ENCODE measurements at regions not wholly inside any gene's neighbourhood (a gene's known extent, or its start where the extent isn't known, plus 50 kb on each side); places are given as distances from the start of the nearest gene placed in this dataset.

DNA sequence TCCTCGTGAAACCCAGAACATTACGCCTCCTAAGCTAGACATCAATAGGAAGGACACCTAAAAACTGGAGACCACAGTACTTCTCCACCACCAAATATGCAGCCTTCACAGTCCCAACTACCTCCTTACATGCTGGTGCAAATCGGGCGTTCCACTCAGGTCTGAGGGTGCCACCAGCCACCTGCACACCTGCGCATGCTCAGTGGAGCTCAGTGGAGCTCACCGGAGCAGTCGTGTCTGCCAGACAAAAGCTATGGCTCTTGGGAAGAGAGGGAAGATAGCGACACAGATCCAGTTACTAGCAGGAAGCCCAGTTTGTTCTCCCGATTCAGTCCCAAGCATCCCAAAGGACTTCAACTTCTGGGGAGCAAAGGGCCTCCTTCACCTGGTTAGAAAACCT, 237.1 kb downstream of the TSHZ3 start:
- Histone ChIP-seq H3K27me3 (replicated peaks; ENCODE audit: control insufficient read depth, insufficient read depth, low read length) (no peaks in the 10 kb centered on the region), H3K4me3 (replicated peaks; ENCODE audit: low read depth, low read length) (no peak overlapping the region), H3K36me3 (ENCODE audit: control insufficient read depth, insufficient read depth, low read length) (no peaks in the 10 kb centered on the region)
- TF ChIP-seq, protein P1, sequence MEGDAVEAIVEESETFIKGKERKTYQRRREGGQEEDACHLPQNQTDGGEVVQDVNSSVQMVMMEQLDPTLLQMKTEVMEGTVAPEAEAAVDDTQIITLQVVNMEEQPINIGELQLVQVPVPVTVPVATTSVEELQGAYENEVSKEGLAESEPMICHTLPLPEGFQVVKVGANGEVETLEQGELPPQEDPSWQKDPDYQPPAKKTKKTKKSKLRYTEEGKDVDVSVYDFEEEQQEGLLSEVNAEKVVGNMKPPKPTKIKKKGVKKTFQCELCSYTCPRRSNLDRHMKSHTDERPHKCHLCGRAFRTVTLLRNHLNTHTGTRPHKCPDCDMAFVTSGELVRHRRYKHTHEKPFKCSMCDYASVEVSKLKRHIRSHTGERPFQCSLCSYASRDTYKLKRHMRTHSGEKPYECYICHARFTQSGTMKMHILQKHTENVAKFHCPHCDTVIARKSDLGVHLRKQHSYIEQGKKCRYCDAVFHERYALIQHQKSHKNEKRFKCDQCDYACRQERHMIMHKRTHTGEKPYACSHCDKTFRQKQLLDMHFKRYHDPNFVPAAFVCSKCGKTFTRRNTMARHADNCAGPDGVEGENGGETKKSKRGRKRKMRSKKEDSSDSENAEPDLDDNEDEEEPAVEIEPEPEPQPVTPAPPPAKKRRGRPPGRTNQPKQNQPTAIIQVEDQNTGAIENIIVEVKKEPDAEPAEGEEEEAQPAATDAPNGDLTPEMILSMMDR (IDR thresholded peaks at IDR 0.05; ENCODE audit: insufficient read depth, low read length, poor library complexity, severe bottlenecking), result no peak
- no peak for DNase-seq (ENCODE audit: extremely low read depth, insufficient read length)

DNA sequence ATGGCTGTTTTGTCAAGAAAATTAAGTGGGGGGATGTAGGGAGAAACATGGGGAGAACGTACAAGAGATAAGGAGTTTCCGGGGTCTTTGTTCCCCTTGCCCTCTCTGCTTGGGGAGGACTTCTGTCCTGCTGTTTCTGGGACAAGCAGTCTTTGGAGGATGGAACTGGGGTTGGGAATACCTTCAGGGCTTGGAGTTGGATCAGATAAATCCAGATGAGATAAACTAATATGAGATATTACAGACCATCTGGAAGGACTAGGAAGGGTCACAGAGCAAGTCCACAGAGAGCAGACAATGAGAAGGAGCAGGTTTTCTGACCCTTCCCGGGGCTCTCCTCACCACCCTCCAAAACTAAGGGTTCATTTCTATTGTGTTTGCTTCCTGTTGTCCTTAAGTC, 237.5 kb downstream of the TSHZ3 start:
- H3K36me3 ChIP-seq (ENCODE audit: control insufficient read depth, insufficient read depth, low read length), result no peaks in the 10 kb centered on the region
- TF ChIP-seq, protein P1 (IDR thresholded peaks at IDR 0.05; ENCODE audit: insufficient read depth, low read length, poor library complexity, severe bottlenecking), result no peak
- H3K27me3 ChIP-seq (replicated peaks; ENCODE audit: control insufficient read depth, insufficient read depth, low read length), result no peaks in the 10 kb centered on the region
- H3K4me3 ChIP-seq (replicated peaks; ENCODE audit: low read depth, low read length), result no peak overlapping the region
- no peak for DNase-seq (ENCODE audit: extremely low read depth, insufficient read length)

DNA sequence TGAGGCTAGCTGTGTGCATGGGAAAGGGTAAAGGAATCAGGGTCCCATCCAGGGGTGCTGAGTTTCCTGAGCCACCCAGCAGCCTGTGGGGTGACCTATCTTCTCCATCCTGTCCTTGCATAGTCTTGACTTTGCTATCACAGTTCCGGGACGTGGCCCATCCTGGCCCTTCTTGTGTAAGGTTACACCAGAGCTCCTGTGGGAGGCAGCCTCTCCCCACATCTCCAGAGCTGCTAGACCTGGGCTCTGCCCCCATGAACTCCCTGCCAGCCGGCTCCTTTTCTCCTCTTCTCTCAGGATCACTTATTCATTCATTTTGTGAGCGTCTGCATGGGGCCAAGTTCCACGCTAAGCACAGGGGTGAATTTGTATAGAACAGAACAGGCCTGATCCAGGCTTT, 238.9 kb downstream of the TSHZ3 start:
- no peaks in the 10 kb centered on the region for H3K36me3 ChIP-seq (ENCODE audit: control insufficient read depth, insufficient read depth, low read length)
- DNase-seq (ENCODE audit: extremely low read depth, insufficient read length), result no peak
- H3K27me3 ChIP-seq (replicated peaks; ENCODE audit: control insufficient read depth, insufficient read depth, low read length), result no peaks in the 10 kb centered on the region
- TF ChIP-seq, protein P1 (IDR thresholded peaks at IDR 0.05; ENCODE audit: insufficient read depth, low read length, poor library complexity, severe bottlenecking), result no peak
- H3K4me3 ChIP-seq (replicated peaks; ENCODE audit: low read depth, low read length), result no peak overlapping the region

DNA sequence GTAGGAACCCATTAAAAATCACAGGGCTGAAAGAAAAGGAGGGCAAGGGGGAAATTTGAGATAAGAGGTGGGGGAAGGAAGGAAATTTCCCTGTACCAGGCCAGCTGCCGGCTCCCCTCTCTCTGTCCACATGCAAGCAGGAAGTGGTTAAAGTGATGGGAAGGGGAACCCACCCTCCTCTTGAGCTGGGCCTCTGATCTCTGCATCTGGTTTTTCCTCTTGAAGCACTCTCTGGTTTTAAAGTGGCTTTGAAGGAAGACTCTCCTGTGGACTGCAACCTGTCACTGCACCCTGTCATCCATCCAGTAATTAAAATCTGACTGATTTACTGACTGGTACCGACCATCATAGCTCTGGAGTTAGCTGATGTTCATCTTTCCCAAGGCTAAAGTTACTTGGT, 239.6 kb downstream of the TSHZ3 start:
- no peaks in the 10 kb centered on the region for H3K36me3 ChIP-seq (ENCODE audit: control insufficient read depth, insufficient read depth, low read length)
- no peak for DNase-seq (ENCODE audit: extremely low read depth, insufficient read length)
- TF ChIP-seq, protein P1 (IDR thresholded peaks at IDR 0.05; ENCODE audit: insufficient read depth, low read length, poor library complexity, severe bottlenecking), result no peak
- no peak overlapping the region for H3K4me3 ChIP-seq (replicated peaks; ENCODE audit: low read depth, low read length)
- H3K27me3 ChIP-seq (replicated peaks; ENCODE audit: control insufficient read depth, insufficient read depth, low read length), result no peaks in the 10 kb centered on the region

DNA sequence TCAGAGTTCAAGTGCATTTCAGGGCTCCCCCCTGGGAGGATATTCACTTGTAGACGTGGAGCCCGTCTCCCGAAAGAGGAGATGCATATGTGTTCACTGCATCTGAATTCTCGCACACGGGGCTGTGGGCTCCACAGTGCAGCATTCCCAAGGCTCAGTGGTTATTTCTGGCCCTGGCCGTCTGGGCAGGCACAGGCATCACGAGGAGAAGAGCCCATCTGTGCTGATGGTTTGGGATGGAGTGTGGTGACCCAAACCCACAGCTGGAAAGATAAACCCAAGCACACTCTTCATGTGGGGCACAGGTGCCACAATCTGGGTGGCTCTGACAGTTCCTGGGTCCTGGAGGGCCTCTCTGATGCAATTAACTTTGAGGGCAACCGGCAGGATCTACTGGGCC, 242.1 kb downstream of the TSHZ3 start:
- Histone ChIP-seq H3K36me3 (ENCODE audit: control insufficient read depth, insufficient read depth, low read length) (no peaks in the 10 kb centered on the region), H3K27me3 (replicated peaks; ENCODE audit: control insufficient read depth, insufficient read depth, low read length) (no peaks in the 10 kb centered on the region), H3K4me3 (replicated peaks; ENCODE audit: low read depth, low read length) (no peak overlapping the region)
- DNase-seq (ENCODE audit: extremely low read depth, insufficient read length), result no peak
- TF ChIP-seq, protein P1 (IDR thresholded peaks at IDR 0.05; ENCODE audit: insufficient read depth, low read length, poor library complexity, severe bottlenecking), result no peak

DNA sequence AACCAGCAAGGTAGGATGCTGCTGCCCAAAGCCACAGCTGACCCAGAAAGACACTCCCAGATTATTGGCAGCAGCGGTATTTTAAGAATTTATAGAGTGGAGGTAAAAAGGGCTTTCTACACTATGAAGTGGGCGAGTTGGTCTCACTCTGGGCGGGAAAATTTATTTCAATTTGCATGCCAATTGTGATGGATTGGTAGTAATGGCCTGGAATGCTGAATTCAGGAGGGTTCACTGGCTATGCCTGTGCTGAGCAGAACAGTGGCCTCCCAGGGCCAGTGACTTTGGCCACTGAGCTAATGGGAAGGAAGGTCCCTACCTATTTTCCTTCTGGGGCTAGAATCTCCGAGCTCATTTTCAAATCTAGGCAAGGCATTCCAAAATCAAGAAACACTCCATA, 243.5 kb downstream of the TSHZ3 start:
- no peaks in the 10 kb centered on the region for H3K36me3 ChIP-seq (ENCODE audit: control insufficient read depth, insufficient read depth, low read length)
- no peaks in the 10 kb centered on the region for H3K27me3 ChIP-seq (replicated peaks; ENCODE audit: control insufficient read depth, insufficient read depth, low read length)
- no peak overlapping the region for H3K4me3 ChIP-seq (replicated peaks; ENCODE audit: low read depth, low read length)
- DNase-seq (ENCODE audit: extremely low read depth, insufficient read length), result no peak
- TF ChIP-seq, protein P1 (IDR thresholded peaks at IDR 0.05; ENCODE audit: insufficient read depth, low read length, poor library complexity, severe bottlenecking), result no peak
